VCaP (cell line): ENCODE measurements at regions not wholly inside any gene's neighbourhood (a gene's known extent, or its start where the extent isn't known, plus 50 kb on each side); places are given as distances from the start of the nearest gene placed in this dataset.
A peak's percentile ranks its signal among the peaks of the same experiment; 100 is the strongest.

Source experiments
- H3K27ac ChIP-seq: fragments of 450-650 bp; 2 replicates; pipeline ENCODE4 v1.5.1; 2017
- CTCF ChIP-seq: fragments of 450-650 bp; conservative IDR thresholded peaks from 2 replicates; pipeline ENCODE4 v1.5.1; 2017; ENCODE audit warnings: mild to moderate bottlenecking, moderate library complexity

GRCh38 chr3:34256021-34256420 lies 457.6 kb downstream of the PDCD6IP start:
- peak overlapping the region; percentile 66 for H3K27ac ChIP-seq

GRCh38 chr3:34256791-34257190 lies 458.4 kb downstream of the PDCD6IP start:
- TF ChIP-seq CTCF, result no peak

More at GRCh38 chr3:34256021-34256420, 457.6 kb downstream of the PDCD6IP start:
- no peak for TF ChIP-seq CTCF

GRCh38 chr3:34258271-34258998 lies 460.0 kb downstream of the PDCD6IP start:
- TF ChIP-seq CTCF, result no peak
- no peak overlapping the region for H3K27ac ChIP-seq

More at GRCh38 chr3:34256791-34257190, 458.4 kb downstream of the PDCD6IP start:
- peak overlapping the region; percentile 66 for H3K27ac ChIP-seq

GRCh38 chr3:34260271-34261000 lies 462.0 kb downstream of the PDCD6IP start:
- peak; percentile 92 for TF ChIP-seq CTCF
- H3K27ac ChIP-seq, result no peak overlapping the region

GRCh38 chr3:34261001-34261385 lies 462.6 kb downstream of the PDCD6IP start:
- no peak overlapping the region for H3K27ac ChIP-seq
- TF ChIP-seq CTCF, result peak; percentile 33; the same call in 1 of the 2 replicates

GRCh38 chr3:34263101-34263621 lies 464.7 kb downstream of the PDCD6IP start:
- no peak overlapping the region for H3K27ac ChIP-seq
- TF ChIP-seq CTCF, result no peak

- no peak for TF ChIP-seq CTCF
- no peak overlapping the region for H3K27ac ChIP-seq
Measured at GRCh38 chr3:34264337-34265041, 466.1 kb downstream of the PDCD6IP start.
